Adrenal gland (tissue), 9 donors: ENCODE measurements at regions not wholly inside any gene's neighbourhood (a gene's known extent, or its start where the extent isn't known, plus 50 kb on each side); places are given as distances from the start of the nearest gene placed in this dataset.

Source experiments
- DNase-seq, 7 donors: peaks; one replicate each; pipeline ENCODE4 v3.0.0-alpha.2; 2019 to 2020
- H3K27ac ChIP-seq, 5 donors: fragments of 200-600 bp; sonication (generic) in 4 of 5; 1 replicate in 3 of 5; 2 replicates in 2 of 5; pipeline versions ENCODE4 v1.5.1 to v1.8.0; 2016 to 2020; ENCODE audit warnings: mild to moderate bottlenecking in 1 of 5
- H3K27me3 ChIP-seq: fragments of 200-600 bp; 2 replicates; pipeline ENCODE4 v1.8.0; 2021
- H3K36me3 ChIP-seq, 2 donors: fragments of 200-600 bp; replicated peaks in 1 of 2; 1 replicate in 1 of 2; 2 replicates in 1 of 2; pipeline versions ENCODE4 v1.5.1 to v1.8.0; 2018 to 2022
- H3K4me1 ChIP-seq, 2 donors: fragments of 200-600 bp; replicated peaks in 1 of 2; 1 replicate in 1 of 2; 2 replicates in 1 of 2; pipeline versions ENCODE4 v1.5.1 to v1.8.0; 2018 to 2021
- H3K4me3 ChIP-seq, 4 donors: fragments of 200-600 bp; sonication (generic) in 3 of 4; one replicate each; pipeline ENCODE4 v1.5.1; 2016 to 2018
- H3K9me3 ChIP-seq, 3 donors: fragments of 200-600 bp; sonication (generic) in 1 of 3; replicated peaks in 1 of 3; 1 replicate in 2 of 3; 2 replicates in 1 of 3; pipeline versions ENCODE4 v1.5.1 to v1.8.0; 2016 to 2021
- POLR2A ChIP-seq, 2 donors: fragments of 450-650 bp; IDR thresholded peaks; one replicate each; pipeline ENCODE4 v1.6.1; 2017; ENCODE audit warnings: antibody characterized with exemption in 2 of 2, mild to moderate bottlenecking in 2 of 2, moderate library complexity in 1 of 2
- WGBS, 4 donors: extraction: QIAGEN DNeasy Blood & Tissue Kit in 2 of 4; methylation state at CpG; one replicate each; pipeline versions ENCODE4 v1.1.5 to v1.1.7; 2013 to 2017; 5-methylcytosine and 5-hydroxymethylcytosine counted together
- intact Hi-C, 2 donors: fragments of 100-400 bp; cut with DNase I; formaldehyde crosslinking; loops; one replicate each; pipeline versions ENCODE4 v1.14.1 to v1.15.0; 2022 to 2023
- TF ChIP-seq, protein P1 (sequence below), 6 experiments: fragments of 450-650 bp in 4 of 6; fragments of 200-600 bp in 2 of 6; sonication (generic) in 1 of 6; IDR thresholded peaks; 1 replicate in 5 of 6; 2 replicates in 1 of 6; pipeline versions ENCODE4 v1.5.1 to v1.8.0; 2016 to 2021; ENCODE audit warnings: antibody characterized with exemption in 6 of 6, mild to moderate bottlenecking in 2 of 6, moderate library complexity in 1 of 6
- donor health status: healthy with polysubstance abuse.
- donor health status: Bipolar disorder and iron deficiency.
- donor health status: DM: yes; HTN: yes; CAD: no.
- donor health status: DM: no; HTN: no; CAD: no.
- donor health status: DM: no; HTN: no; CAD: no.

DNA sequence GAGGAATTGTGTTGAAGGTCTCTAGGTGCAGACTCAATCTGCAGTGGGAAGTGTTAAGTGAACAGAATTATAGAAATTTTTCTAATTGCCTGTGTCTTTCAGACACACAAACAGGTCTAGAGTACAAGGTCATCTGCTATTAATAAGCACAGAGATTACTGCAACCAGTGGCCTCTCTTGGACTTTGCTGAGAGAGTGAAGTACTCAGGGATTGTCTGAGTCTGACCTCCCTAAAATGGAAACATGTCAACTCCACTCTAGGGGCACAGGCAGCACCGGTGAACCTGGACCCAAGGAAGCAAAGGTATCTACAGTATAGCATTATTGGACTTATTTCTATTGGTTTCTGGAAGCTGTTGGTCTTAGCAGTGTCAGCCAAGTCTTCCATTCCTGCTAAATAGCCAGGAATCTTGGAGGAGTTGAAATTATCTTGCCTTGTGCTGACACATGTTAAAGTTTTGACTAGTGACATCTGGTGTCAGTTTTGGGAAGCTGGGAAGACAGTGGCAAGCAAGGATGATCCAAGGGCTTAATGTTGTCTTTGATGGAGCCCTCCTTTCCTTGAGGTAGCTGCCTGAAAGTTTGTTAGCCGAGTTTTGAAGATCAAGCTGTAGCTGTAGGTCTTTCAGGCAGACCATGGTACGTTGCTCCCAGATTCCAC, 61.1 kb upstream of the NMUR2 start:
- 48 to 67% (median 60%) methylated on average over 3 of the region's 3 CpGs for WGBS, 4 donors
- Histone ChIP-seq H3K36me3 (no peaks in the 10 kb centered on the region), H3K4me3 (no peak overlapping the region), H3K27ac (no peak overlapping the region), H3K9me3 (no peaks in the 10 kb centered on the region), H3K4me1 (no peaks in the 10 kb centered on the region), H3K27me3 (no peaks in the 10 kb centered on the region)
- intact Hi-C loops: no loop called here
- no peak for DNase-seq
- TF ChIP-seq, protein P1, sequence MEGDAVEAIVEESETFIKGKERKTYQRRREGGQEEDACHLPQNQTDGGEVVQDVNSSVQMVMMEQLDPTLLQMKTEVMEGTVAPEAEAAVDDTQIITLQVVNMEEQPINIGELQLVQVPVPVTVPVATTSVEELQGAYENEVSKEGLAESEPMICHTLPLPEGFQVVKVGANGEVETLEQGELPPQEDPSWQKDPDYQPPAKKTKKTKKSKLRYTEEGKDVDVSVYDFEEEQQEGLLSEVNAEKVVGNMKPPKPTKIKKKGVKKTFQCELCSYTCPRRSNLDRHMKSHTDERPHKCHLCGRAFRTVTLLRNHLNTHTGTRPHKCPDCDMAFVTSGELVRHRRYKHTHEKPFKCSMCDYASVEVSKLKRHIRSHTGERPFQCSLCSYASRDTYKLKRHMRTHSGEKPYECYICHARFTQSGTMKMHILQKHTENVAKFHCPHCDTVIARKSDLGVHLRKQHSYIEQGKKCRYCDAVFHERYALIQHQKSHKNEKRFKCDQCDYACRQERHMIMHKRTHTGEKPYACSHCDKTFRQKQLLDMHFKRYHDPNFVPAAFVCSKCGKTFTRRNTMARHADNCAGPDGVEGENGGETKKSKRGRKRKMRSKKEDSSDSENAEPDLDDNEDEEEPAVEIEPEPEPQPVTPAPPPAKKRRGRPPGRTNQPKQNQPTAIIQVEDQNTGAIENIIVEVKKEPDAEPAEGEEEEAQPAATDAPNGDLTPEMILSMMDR (IDR thresholded peaks at IDR 0.05): no peak
- no peak for TF ChIP-seq POLR2A (IDR thresholded peaks at IDR 0.05)

DNA sequence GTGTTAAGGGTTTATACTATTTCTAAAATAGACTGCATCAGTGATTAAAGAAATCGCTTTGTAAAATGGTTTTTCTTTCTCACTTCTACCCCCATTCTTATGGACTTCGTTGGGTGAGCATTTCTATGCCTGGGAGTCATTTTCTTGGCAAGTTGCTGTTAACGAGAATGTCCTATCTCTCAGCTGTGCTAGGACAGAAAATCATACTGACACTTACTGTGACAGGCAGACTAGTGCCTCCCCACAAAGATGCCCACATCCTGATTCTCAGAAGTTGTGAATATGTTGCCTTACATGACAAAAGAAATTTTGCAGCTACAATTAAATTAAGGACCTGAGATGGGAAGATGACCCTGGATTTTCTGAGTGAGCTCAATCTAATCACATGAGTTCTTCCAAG, 65.1 kb upstream of the NMUR2 start:
- no peak for DNase-seq
- no peak overlapping the region for H3K4me3 ChIP-seq
- H3K4me1 ChIP-seq: no peaks in the 10 kb centered on the region
- intact Hi-C loops: no loop called here
- no peaks in the 10 kb centered on the region for H3K36me3 ChIP-seq
- WGBS, 4 donors: 54 to 74% (median 61%) methylated on average over 3 of the region's 3 CpGs
- TF ChIP-seq, protein P1 (IDR thresholded peaks at IDR 0.05): no peak
- TF ChIP-seq POLR2A (IDR thresholded peaks at IDR 0.05): no peak
- no peak overlapping the region for H3K27ac ChIP-seq
- H3K27me3 ChIP-seq: no peaks in the 10 kb centered on the region
- no peaks in the 10 kb centered on the region for H3K9me3 ChIP-seq

DNA sequence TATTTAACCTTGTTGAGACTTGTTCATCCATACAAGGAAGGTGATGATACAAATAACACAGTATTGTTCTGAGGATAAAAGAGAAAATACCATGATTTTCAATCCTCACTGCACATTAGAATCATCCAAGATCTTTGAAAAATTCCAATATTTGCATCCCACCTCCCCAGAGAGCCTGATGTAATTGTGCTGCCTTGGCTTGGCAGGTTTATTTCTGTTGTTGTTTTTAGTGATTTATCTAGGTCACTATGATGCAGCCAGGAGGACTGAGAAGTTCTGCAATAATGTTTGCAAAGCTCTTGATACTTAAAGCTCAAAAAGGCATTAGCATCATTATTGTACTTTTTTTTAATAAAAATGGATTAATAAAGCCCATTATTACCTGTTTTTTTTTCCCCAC, 67.0 kb upstream of the NMUR2 start:
- no peaks in the 10 kb centered on the region for H3K36me3 ChIP-seq
- intact Hi-C loops: no loop called here
- no peaks in the 10 kb centered on the region for H3K4me1 ChIP-seq
- no peaks in the 10 kb centered on the region for H3K9me3 ChIP-seq
- H3K27me3 ChIP-seq: no peaks in the 10 kb centered on the region
- H3K27ac ChIP-seq: no peak overlapping the region
- H3K4me3 ChIP-seq: no peak overlapping the region
- TF ChIP-seq, protein P1 (IDR thresholded peaks at IDR 0.05): no peak
- no peak for TF ChIP-seq POLR2A (IDR thresholded peaks at IDR 0.05)
- no peak for DNase-seq

DNA sequence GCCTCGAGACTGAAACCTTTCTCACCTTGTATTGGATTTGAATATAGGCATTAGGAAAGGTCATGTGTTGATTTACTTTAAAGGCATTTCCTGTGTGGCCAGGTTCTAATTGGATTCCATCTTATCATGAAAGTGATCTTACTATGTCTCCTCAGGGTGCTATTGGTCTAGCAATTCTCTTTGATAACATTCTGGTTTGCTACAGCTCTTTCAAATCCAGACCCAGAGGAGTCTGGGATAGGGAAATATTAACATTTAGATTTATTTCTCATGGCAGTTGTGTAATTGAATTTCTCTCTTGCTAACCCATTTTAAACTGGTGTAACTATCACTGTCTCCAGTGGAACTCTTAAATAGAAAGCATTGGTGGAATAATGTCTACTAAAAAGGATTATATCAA, 69.9 kb upstream of the NMUR2 start:
- H3K9me3 ChIP-seq: no peaks in the 10 kb centered on the region
- no peaks in the 10 kb centered on the region for H3K27me3 ChIP-seq
- intact Hi-C loops: no loop called here
- H3K36me3 ChIP-seq: no peaks in the 10 kb centered on the region
- no peak for DNase-seq
- no peaks in the 10 kb centered on the region for H3K4me1 ChIP-seq
- no peak overlapping the region for H3K27ac ChIP-seq
- TF ChIP-seq POLR2A (IDR thresholded peaks at IDR 0.05): no peak
- TF ChIP-seq, protein P1 (IDR thresholded peaks at IDR 0.05): no peak
- WGBS, 4 donors: 40 to 59% (median 50%) methylated on average over 1 of the region's 1 CpG
- no peak overlapping the region for H3K4me3 ChIP-seq
